AG10803 (cell line): ENCODE measurements at regions not wholly inside any gene's neighbourhood (a gene's known extent, or its start where the extent isn't known, plus 50 kb on each side); places are given as distances from the start of the nearest gene placed in this dataset.

Source experiments
- DNase-seq: peaks from one replicate; pipeline ENCODE4 v3.0.0; 2010; ENCODE audit warnings: low read depth
- H3K4me3 ChIP-seq: 2 replicates; pipeline ENCODE4 v1.5.1; 2011; ENCODE audit warnings: mild to moderate bottlenecking, low read length, control low read depth
- CTCF ChIP-seq: conservative IDR thresholded peaks from 2 replicates; pipeline ENCODE4 v1.5.1; 2011; ENCODE audit warnings: mild to moderate bottlenecking, low read length, control low read depth, inconsistent platforms

- no peak for DNase-seq
- TF ChIP-seq CTCF = no peak
- no peak overlapping the region for H3K4me3 ChIP-seq
Observed at GRCh38 chr9:26301046-26301445, 591.6 kb downstream of the CAAP1 start.

- no peak for TF ChIP-seq CTCF
- DNase-seq = peak; percentile 74
- no peak overlapping the region for H3K4me3 ChIP-seq
Observed at GRCh38 chr9:26296910-26297572, 595.6 kb downstream of the CAAP1 start.

GRCh38 chr9:26292943-26293342, 599.7 kb downstream of the CAAP1 start:
- peak; percentile 62 for DNase-seq
- no peak for TF ChIP-seq CTCF
- H3K4me3 ChIP-seq = no peak overlapping the region

DNA sequence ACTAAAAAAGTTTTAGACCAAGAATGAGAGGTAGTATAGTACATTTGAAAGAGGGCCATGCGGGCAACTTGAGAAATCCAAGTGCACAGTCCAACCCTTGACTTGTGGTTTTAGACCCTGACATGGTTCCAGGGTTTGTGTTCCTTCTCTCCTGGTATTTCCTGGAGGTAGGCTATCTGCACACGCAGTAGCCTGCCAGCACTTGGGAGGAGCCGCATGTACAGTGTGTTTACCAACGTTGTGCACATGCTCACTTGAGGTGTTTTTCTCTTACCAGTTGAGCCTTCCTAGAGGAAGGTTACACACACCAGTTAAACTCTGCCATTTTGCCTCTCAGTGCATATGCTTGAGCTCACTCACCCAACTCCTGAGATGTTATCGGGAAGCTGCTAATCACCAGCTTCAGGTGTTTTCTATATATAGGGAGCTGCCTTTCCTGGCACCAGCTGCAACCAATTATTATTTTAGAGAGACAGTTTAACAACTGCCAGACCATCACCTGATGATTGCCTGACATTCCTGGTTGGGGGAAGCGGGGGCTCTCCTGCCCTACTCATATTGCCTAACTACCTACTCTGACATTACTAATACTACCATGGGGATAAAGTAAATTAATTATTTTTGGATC, 593.4 kb upstream of the TUSC1 start:
- no peak overlapping the region for H3K4me3 ChIP-seq
- no peak for DNase-seq
- no peak for TF ChIP-seq CTCF

GRCh38 chr9:26266146-26266793, 588.0 kb upstream of the TUSC1 start:
- no peak for DNase-seq
- TF ChIP-seq CTCF = no peak

GRCh38 chr9:26264709-26265601, 586.7 kb upstream of the TUSC1 start:
- DNase-seq = peak; percentile 97
- no peak overlapping the region for H3K4me3 ChIP-seq
- TF ChIP-seq CTCF = peak; percentile 8; the same call in 1 of the 2 replicates

More at GRCh38 chr9:26266146-26266793, 588.0 kb upstream of the TUSC1 start:
- no peak overlapping the region for H3K4me3 ChIP-seq
